ENCODE measurements at regions not wholly inside any gene's neighbourhood (a gene's known extent, or its start where the extent isn't known, plus 50 kb on each side); places are given as distances from the start of the nearest gene placed in this dataset.

DNA sequence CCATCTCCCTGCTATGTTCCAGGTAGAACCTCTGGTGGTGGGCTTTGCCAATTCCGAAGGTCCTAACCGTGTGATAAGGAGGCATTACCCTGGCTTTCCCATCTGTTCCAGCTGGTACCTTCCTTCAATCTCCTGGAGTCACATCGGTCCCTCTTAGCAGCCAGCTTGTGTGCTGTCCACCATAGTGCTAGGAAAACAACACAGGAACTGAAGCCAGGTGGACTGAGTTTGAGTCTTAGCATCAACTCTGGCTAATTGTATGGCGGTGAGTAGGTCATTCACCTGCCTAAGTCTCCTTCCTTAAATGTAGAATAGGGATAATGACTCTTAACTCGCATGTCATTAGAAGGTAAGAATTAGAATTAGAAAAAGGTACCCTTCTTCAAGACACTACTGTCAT, 159.6 kb upstream of the E2F8 start:
- TF ChIP-seq SUZ12 (IDR thresholded peaks at IDR 0.05; ENCODE audit: extremely low read depth, insufficient read depth, insufficient read length), result no peak
- no peak for TF ChIP-seq ZNF274 (IDR thresholded peaks at IDR 0.05; ENCODE audit: low read depth, low read length)
- TF ChIP-seq YY1 (IDR thresholded peaks at IDR 0.05; ENCODE audit: insufficient read depth, insufficient read length), result no peak
